Tongue (tissue), 1 donor: ENCODE measurements at regions not wholly inside any gene's neighbourhood (a gene's known extent, or its start where the extent isn't known, plus 50 kb on each side); places are given as distances from the start of the nearest gene placed in this dataset.
A peak's percentile ranks its signal among the peaks of the same experiment; 100 is the strongest.
"Not testable (repeated sequence)": the region's sequence is repeated elsewhere in the genome, so short reads cannot be mapped to it uniquely, and the experiment has no call there.

ENCODE experiments used
- DNase-seq: peaks from one replicate; pipeline ENCODE4 v3.0.0-alpha.2; 2015

DNA sequence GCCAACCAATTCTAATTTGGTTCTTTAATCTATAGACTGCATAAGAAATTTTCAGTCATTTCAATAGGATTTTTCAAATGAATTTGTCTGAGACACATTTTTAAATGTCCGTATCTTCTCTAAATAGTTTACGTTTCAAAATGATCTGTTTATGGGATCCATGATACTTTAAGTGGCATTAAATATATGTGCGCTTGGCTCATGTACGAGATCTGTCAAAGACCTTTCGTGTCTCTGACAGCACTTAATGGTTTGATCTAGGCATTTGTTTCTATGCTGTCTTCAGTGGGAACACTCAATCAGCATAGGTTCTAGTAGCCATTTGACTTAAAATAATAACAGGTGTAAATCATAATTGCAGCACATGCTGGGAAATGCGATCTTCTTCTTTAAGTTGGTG, 731.0 kb downstream of the CENPC start:
- DNase-seq: no peak

- no peak for DNase-seq
Measured at GRCh38 chr4:66805582-66805981, 739.7 kb downstream of the CENPC start.

- DNase-seq: no peak
Measured at GRCh38 chr4:66804979-66805378, 740.3 kb downstream of the CENPC start.

DNA sequence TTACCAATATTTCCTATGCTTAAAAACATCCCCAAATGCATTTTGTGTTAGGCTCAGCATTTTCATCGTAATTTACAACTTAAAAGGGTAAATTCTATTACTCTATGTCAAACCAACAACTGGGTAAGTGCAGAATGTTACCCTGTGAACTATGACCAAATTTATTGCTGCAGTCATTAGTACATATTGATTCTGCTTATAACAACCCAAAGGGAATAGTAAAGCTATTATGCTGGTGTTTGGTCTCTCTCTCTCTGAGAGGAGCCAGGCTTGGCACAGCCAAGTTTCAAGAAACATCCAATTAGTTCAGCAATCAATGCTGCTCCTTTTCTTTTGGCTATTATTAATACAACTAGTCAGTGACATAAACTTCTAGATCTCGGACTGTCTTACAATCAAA, 747.7 kb downstream of the CENPC start:
- no peak for DNase-seq

- no peak for DNase-seq
Measured at GRCh38 chr4:66795724-66796123, 749.6 kb downstream of the CENPC start.

- DNase-seq: no peak
Measured at GRCh38 chr4:66794390-66795034, 750.8 kb downstream of the CENPC start.

GRCh38 chr4:66791686-66792085, 753.6 kb downstream of the CENPC start:
- no peak for DNase-seq

GRCh38 chr4:66785479-66785878, 759.8 kb downstream of the CENPC start:
- DNase-seq: no peak

DNA sequence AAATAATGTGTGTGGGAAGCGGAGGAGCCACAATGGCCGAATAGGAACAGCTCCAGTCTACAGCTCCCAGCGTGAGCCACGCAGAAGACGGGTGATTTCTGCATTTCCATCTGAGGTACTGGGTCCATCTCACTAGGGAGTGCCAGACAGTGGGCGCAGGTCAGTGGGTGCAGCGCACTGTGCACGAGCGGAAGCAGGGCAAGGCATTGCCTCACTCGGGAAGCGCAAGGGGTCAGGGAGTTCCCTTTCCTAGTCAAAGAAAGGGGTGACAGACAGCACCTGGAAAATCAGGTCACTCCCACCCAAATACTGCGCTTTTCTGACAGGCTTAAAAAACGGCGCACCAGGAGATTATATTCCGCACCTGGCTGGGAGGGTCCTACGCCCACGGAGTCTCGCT, 762.6 kb downstream of the CENPC start:
- not testable (repeated sequence) for DNase-seq

DNA sequence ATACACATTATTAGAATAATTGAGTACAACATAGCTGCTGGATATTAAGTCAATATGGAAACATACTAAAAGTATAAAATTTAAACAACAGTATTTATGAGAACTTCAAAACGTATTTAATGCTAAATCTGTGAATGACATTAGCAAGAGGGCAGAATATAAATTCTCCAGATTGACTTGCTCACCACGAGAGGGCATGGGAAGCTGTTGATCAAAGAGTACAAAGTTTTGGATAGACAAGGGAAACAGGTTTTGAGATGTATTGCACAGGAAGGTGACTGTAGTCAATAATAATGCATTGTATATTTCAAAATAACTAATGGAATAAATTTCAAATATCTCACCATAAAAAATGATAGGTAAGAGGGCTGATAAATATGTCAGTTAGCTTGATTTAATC, 768.2 kb downstream of the CENPC start:
- DNase-seq: no peak

DNA sequence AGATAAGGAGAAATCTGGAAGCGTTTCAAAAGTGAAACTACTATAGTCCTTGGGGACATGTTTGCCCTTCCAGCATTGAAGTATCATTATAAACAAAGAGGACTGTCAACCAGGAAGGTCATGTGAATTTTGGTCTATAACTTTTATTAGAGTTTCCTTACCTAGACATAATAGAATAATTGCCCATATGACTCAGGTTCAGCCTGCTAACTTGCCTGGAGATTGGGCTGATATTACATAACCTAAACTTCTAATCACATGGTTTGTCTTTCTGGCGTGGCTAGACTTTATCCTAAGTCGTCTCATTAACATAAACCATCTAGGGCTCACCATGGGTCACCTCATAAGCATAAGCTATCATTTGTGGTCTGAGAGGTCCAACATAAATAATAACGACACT, 775.9 kb downstream of the CENPC start:
- no peak for DNase-seq

DNA sequence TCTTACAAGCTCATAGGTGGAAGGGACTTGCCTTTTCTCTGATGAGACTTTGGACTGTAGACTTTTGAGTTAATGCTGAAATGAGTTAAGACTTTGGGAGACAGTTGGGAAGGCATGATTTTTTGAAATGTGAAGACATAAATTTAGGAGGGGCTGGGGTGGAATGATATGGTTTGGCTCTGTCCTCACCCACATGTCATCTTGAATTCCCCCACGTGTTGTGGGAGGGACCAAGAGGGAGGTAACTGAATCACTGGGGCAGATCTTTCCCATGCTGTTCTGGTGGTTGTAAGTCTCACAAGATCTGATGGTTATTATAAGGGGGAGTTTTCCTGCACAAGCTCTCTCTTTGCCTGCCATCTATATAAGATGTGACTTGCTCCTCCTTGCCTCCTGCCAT, 777.9 kb downstream of the CENPC start:
- no peak for DNase-seq

- no peak for DNase-seq
Measured at GRCh38 chr4:66766557-66766956, 778.7 kb downstream of the CENPC start.

DNA sequence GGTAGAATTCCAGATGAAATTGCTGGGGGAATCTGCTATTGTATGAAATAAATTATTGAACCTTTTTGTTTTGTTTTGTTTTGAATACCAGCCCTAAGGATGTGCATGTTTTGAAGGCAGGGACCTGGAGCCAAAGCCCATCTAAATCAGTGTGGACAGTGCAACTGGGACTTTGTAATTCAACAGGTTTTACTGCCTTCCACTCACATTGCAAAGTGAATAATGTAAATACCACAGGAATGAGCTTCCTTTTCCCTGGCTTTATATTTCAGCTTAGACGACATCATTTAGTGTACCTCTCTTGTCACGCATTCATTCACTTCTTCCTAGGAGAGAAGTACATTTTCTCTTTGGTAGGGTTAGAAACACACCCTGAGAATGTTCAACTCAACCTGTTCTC, 795.0 kb downstream of the CENPC start:
- no peak for DNase-seq

DNA sequence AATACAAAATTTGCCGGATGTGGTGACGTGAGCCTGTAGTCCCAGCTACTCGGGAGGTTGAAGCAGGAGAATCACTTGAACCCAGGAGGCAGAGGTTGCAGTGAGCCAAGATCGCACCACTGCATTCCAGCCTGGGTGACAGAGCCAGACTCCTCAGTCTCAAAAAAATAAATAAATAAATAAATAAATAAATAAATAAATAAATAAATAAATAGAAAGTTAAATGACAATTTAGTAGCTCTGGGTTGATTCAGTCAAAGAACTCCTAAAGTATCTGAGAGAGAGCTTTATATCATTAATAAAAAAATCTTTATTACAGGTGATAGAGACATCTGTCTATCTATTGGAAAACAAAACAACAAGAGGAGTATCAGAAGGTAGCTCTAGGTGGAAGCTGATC, 798.4 kb downstream of the CENPC start:
- not testable (repeated sequence) for DNase-seq

DNA sequence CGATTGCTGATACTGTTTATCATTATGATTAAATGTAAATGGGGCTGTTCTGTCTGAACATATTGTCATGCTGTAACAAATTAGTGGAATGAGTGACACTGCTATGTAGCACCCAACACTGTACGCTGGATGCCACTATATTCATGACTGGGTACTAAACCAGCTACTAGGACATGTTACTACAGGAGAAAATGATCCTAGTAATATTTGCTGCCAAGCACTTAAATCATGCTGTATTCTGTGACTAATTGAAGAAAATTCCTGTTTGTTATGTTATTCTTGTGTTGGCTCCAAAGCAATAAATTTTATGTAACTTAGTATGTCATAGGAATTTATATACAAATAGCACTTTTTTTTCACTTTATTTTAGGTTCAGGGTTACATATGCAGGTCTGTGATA, 804.2 kb downstream of the CENPC start:
- no peak for DNase-seq

- peak; percentile 4 for DNase-seq
Measured at GRCh38 chr4:66736606-66737005, 808.7 kb downstream of the CENPC start.

DNA sequence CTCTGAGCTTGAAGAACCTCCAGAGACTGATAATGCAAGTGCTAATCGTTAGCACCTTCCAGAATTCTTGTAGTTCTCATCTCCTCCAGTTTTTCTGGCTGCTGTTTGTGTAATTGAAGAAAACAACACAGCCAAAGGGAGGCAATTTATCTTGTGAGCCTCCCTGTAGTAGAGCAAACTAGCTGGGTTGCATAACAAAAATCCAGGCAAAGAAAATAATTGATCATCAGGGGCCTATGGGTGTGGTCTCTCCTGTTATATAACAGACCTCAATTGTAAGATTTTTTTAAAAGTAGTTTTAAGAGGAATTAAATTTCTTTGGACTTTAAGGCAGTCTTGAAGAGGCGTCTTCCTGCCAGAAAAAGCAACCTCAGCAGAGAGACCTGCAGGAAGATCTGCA, 817.0 kb downstream of the CENPC start:
- no peak for DNase-seq

DNA sequence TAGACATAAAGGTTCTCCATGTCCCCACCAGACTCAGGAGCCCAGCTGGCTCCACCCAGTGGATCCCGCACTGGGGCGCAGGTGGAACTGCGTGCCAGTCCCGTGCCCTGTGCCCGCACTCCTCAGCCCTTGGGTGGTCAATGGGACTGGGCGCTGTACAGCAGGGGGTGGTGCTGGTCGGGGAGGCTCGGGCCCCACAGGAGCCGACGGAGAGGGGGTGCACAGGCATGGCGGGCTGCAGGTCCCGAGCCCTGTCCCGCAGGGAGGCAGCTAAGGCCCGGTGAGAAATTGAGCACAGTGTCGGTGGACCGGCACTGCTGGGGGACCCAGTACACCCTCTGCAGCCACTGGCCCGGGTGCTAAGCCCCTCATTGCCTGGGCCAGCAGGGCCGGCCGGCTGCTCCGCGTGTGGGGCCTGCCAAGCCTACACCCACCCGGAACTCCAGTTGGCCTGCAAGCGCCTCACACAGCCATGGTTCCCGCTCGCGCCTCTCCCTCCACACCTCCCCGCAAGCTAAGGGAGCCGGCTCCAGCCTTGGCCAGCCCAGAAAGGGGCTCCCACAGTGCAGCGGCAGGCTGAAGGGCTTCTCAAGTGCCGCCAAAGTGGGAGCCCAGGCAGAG, 832.9 kb downstream of the CENPC start:
- not testable (repeated sequence) for DNase-seq

GRCh38 chr4:66704243-66704642, 841.1 kb downstream of the CENPC start:
- no peak for DNase-seq

GRCh38 chr4:66694739-66695138, 850.6 kb downstream of the CENPC start:
- DNase-seq: no peak

GRCh38 chr4:66693694-66694093, 851.6 kb downstream of the CENPC start:
- peak; percentile 11 for DNase-seq

GRCh38 chr4:66691101-66691500, 854.2 kb downstream of the CENPC start:
- DNase-seq: no peak

- peak; percentile 34 for DNase-seq
Measured at GRCh38 chr4:66688674-66689073, 856.6 kb downstream of the CENPC start.

DNA sequence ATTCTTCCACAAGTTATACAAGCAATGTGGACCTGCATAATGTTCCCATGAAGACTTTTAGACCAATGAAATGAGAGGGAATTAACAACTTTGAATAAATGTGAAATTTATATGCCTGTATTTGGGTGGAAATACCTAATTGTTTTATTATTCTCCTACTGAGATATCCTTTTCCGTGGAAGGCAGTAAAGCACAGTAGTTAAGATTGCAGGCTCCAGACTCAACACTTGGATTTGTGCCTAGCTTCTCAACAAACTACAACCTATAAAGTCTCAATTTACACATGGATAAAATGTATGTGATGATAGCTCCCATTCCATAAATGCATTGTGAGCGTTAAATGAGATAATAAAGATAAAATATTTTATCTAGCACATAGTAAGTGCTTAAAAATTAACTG, 857.8 kb downstream of the CENPC start:
- DNase-seq: no peak
